ENCODE measurements at regions not wholly inside any gene's neighbourhood (a gene's known extent, or its start where the extent isn't known, plus 50 kb on each side); places are given as distances from the start of the nearest gene placed in this dataset.
"Not testable (repeated sequence)": the region's sequence is repeated elsewhere in the genome, so short reads cannot be mapped to it uniquely, and the experiment has no call there.

- H3K27ac ChIP-seq (ENCODE audit: low read length), result no peak overlapping the region
- no peak overlapping the region for H2AFZ ChIP-seq (ENCODE audit: low read length)
- no peaks in the 10 kb centered on the region for H4K20me1 ChIP-seq (ENCODE audit: insufficient read depth, low read length)
- no peaks in the 10 kb centered on the region for H3K9me2 ChIP-seq (replicated peaks; ENCODE audit: insufficient read depth, low read length)
- H3K4me3 ChIP-seq (ENCODE audit: low read length), result no peak overlapping the region
- no peaks in the 10 kb centered on the region for H3K27me3 ChIP-seq (replicated peaks; ENCODE audit: insufficient read depth, low read length)
- no peak overlapping the region for H3K9ac ChIP-seq (ENCODE audit: low read length)
- no peaks in the 10 kb centered on the region for H3K9me3 ChIP-seq (replicated peaks; ENCODE audit: insufficient read depth, low read length)
- peaks cover 4% of the 10 kb centered on the region; the same call in 1 of the 2 replicates for H3K4me1 ChIP-seq (ENCODE audit: low read length)
- TF ChIP-seq EZH2 (optimal IDR thresholded peaks at IDR 0.05; ENCODE audit: low read depth, low read length), result no peak
- no peak for DNase-seq
- H3K4me2 ChIP-seq (ENCODE audit: low read depth, low read length), result no peak overlapping the region
- H3K36me3 ChIP-seq (replicated peaks; ENCODE audit: insufficient read depth, low read length), result no peaks in the 10 kb centered on the region
- no peaks in the 10 kb centered on the region for H3K79me2 ChIP-seq (ENCODE audit: low read length)
- no peaks in the 10 kb centered on the region for H3F3A ChIP-seq (ENCODE audit: insufficient read depth, low read length)
Observed at GRCh38 chr10:64118736-64119135, 597.5 kb downstream of the REEP3 start.

DNA sequence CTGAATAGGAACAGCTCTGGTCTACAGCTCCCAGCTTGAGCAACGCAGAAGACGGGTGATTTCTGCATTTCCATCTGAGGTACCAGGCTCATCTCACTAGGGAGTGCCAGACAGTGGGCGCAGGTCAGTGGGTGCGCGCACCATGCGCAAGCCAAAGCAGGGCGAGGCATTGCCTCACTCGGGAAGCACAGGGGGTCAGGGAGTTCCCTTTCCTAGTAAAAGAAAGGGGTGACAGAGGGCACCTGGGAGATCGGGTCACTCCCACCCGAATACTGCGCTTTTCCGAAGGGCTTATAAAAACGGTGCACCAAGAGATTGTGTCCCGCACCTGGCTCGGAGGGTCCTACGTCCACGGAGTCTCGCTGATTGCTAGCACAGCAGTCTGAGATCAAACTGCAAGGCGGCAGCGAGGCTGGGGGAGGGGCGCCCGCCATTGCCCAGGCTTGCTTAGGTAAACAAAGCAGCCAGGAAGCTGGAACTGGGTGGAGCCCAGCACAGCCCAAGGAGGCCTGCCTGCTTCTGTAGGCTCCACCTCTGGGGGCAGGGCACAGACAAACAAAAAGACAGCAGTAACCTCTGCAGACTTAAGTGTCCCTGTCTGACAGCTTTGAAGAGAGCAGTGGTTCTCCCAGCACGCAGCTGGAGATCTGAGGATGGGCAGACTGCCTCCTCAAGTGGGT lies 599.2 kb downstream of the REEP3 start:
- H3K4me1 ChIP-seq (ENCODE audit: low read length); H3K27me3 ChIP-seq (replicated peaks; ENCODE audit: insufficient read depth, low read length); H3K4me2 ChIP-seq (ENCODE audit: low read depth, low read length); H3F3A ChIP-seq (ENCODE audit: insufficient read depth, low read length); H3K9me2 ChIP-seq (replicated peaks; ENCODE audit: insufficient read depth, low read length); H3K9me3 ChIP-seq (replicated peaks; ENCODE audit: insufficient read depth, low read length); H3K27ac ChIP-seq (ENCODE audit: low read length); H2AFZ ChIP-seq (ENCODE audit: low read length); H3K9ac ChIP-seq (ENCODE audit: low read length); H3K79me2 ChIP-seq (ENCODE audit: low read length); H3K4me3 ChIP-seq (ENCODE audit: low read length); H4K20me1 ChIP-seq (ENCODE audit: insufficient read depth, low read length); H3K36me3 ChIP-seq (replicated peaks; ENCODE audit: insufficient read depth, low read length); DNase-seq: not testable (repeated sequence)

DNA sequence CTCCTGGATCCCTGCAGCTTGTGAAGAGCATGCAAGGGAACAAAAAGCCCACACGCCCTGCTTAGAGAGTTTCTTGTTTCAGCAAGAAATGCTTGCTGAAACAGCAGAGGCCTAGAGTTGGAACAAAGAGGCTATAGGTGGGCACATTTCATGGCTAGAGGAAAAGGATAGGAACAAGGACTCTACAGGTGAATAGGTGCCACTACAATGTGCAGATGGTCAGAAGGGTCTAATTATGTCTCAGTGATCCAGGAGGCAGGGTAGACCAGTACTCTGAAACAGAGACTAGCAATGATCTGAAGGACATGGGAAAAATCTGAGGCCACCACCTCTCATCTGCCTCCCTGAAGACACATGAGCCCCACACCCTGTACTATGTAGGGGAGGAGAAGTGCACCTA lies 609.0 kb downstream of the REEP3 start:
- Histone ChIP-seq H3K27ac (ENCODE audit: low read length) (no peak overlapping the region), H3K27me3 (replicated peaks; ENCODE audit: insufficient read depth, low read length) (no peaks in the 10 kb centered on the region), H3K79me2 (ENCODE audit: low read length) (no peaks in the 10 kb centered on the region), H4K20me1 (ENCODE audit: insufficient read depth, low read length) (no peaks in the 10 kb centered on the region), H3K4me3 (ENCODE audit: low read length) (no peak overlapping the region), H3K36me3 (replicated peaks; ENCODE audit: insufficient read depth, low read length) (no peaks in the 10 kb centered on the region), H3K9ac (ENCODE audit: low read length) (no peak overlapping the region), H2AFZ (ENCODE audit: low read length) (no peak overlapping the region), H3K4me1 (ENCODE audit: low read length) (no peaks in the 10 kb centered on the region), H3K9me2 (replicated peaks; ENCODE audit: insufficient read depth, low read length) (no peaks in the 10 kb centered on the region), H3K9me3 (replicated peaks; ENCODE audit: insufficient read depth, low read length) (no peaks in the 10 kb centered on the region), H3K4me2 (ENCODE audit: low read depth, low read length) (no peak overlapping the region), H3F3A (ENCODE audit: insufficient read depth, low read length) (no peaks in the 10 kb centered on the region)
- DNase-seq, result no peak
- TF ChIP-seq EZH2 (optimal IDR thresholded peaks at IDR 0.05; ENCODE audit: low read depth, low read length), result no peak
- TF ChIP-seq EZH2phosphoT487 (IDR thresholded peaks at IDR 0.05; ENCODE audit: low read length), result no peak
- TF ChIP-seq, protein P1, sequence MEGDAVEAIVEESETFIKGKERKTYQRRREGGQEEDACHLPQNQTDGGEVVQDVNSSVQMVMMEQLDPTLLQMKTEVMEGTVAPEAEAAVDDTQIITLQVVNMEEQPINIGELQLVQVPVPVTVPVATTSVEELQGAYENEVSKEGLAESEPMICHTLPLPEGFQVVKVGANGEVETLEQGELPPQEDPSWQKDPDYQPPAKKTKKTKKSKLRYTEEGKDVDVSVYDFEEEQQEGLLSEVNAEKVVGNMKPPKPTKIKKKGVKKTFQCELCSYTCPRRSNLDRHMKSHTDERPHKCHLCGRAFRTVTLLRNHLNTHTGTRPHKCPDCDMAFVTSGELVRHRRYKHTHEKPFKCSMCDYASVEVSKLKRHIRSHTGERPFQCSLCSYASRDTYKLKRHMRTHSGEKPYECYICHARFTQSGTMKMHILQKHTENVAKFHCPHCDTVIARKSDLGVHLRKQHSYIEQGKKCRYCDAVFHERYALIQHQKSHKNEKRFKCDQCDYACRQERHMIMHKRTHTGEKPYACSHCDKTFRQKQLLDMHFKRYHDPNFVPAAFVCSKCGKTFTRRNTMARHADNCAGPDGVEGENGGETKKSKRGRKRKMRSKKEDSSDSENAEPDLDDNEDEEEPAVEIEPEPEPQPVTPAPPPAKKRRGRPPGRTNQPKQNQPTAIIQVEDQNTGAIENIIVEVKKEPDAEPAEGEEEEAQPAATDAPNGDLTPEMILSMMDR (IDR thresholded peaks at IDR 0.05; ENCODE audit: low read length), result no peak

DNA sequence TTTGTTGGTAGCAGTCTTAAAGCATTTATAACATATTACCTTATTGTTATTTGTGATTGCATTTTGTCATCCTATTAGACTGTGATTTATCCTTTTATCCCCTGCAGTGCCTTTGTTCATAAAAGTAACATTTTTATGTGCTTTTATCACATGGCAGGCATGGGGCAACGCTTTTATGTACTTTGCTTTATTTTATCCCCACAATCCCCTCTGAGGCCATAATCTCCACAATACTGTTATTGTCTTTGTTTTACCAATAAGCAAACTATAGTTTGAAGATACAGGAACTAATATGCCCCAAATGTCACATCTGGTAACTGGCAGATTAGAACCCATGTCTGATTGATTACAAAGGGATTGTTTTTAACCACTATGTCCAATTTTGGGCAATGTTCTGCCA lies 613.5 kb downstream of the REEP3 start:
- no peaks in the 10 kb centered on the region for H3F3A ChIP-seq (ENCODE audit: insufficient read depth, low read length)
- no peak overlapping the region for H3K4me2 ChIP-seq (ENCODE audit: low read depth, low read length)
- no peaks in the 10 kb centered on the region for H3K36me3 ChIP-seq (replicated peaks; ENCODE audit: insufficient read depth, low read length)
- H3K4me1 ChIP-seq (ENCODE audit: low read length), result no peaks in the 10 kb centered on the region
- no peaks in the 10 kb centered on the region for H3K27me3 ChIP-seq (replicated peaks; ENCODE audit: insufficient read depth, low read length)
- no peak overlapping the region for H3K27ac ChIP-seq (ENCODE audit: low read length)
- H2AFZ ChIP-seq (ENCODE audit: low read length), result no peak overlapping the region
- no peak for TF ChIP-seq EZH2 (optimal IDR thresholded peaks at IDR 0.05; ENCODE audit: low read depth, low read length)
- no peak for TF ChIP-seq EZH2phosphoT487 (IDR thresholded peaks at IDR 0.05; ENCODE audit: low read length)
- TF ChIP-seq, protein P1 (IDR thresholded peaks at IDR 0.05; ENCODE audit: low read length), result no peak
- DNase-seq, result no peak
- no peak overlapping the region for H3K9ac ChIP-seq (ENCODE audit: low read length)
- no peak overlapping the region for H3K4me3 ChIP-seq (ENCODE audit: low read length)
- H3K79me2 ChIP-seq (ENCODE audit: low read length), result no peaks in the 10 kb centered on the region
- H4K20me1 ChIP-seq (ENCODE audit: insufficient read depth, low read length), result no peaks in the 10 kb centered on the region
- no peaks in the 10 kb centered on the region for H3K9me3 ChIP-seq (replicated peaks; ENCODE audit: insufficient read depth, low read length)
- H3K9me2 ChIP-seq (replicated peaks; ENCODE audit: insufficient read depth, low read length), result no peaks in the 10 kb centered on the region

All from MM.1S (cell line).